ENCODE measurements at regions not wholly inside any gene's neighbourhood (a gene's known extent, or its start where the extent isn't known, plus 50 kb on each side); places are given as distances from the start of the nearest gene placed in this dataset.

DNA sequence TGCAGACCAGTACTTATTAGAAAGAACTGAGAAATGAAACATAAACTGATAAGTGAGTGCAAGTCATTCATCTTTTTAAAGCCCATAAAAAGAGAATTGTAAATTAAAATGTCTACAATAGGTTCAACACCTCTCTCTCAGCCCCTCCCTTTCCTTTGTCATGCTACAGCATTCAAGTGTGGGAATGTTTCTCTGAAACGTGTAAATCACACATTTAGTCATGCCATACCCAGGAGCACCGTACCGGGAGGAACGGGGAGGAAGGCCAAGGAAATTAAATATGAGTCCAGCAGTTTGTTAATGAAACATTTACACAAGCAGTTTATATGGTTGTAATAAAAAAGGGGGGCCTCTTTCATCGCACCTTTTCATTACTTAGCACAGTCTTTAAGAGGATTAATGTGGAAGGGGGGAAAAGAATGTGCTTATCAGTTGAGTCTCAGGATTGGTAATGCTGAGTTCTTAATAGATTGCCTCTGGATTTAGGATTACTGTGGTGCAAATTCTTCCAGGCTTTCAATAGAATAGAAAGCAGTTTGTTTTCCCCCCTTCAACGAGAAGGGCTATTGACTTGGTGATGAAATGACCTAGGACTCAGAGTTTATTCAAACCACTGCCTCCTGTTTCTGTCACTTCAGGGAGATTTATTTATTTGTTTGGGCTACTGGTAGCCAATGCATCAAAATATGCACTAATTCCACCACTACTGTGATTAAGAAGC, 176.0 kb upstream of the ZNF608 start (continued):
- no peak for TF ChIP-seq HCFC1 (IDR thresholded peaks at IDR 0.05; ENCODE audit: low read length)
- TF ChIP-seq, protein P1, sequence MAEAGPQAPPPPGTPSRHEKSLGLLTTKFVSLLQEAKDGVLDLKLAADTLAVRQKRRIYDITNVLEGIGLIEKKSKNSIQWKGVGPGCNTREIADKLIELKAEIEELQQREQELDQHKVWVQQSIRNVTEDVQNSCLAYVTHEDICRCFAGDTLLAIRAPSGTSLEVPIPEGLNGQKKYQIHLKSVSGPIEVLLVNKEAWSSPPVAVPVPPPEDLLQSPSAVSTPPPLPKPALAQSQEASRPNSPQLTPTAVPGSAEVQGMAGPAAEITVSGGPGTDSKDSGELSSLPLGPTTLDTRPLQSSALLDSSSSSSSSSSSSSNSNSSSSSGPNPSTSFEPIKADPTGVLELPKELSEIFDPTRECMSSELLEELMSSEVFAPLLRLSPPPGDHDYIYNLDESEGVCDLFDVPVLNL (IDR thresholded peaks at IDR 0.05; ENCODE audit: low read depth, low read length): no peak
- no peak for TF ChIP-seq KDM1A (IDR thresholded peaks at IDR 0.05; ENCODE audit: borderline replicate concordance)
- TF ChIP-seq LARP7 (IDR thresholded peaks at IDR 0.05): no peak
- peak; percentile 42 to 45; a peak in 2 of 4 replicates for TF ChIP-seq IKZF2 (IDR thresholded peaks at IDR 0.05)
- no peak for TF ChIP-seq SPI1 (IDR thresholded peaks at IDR 0.05; ENCODE audit: borderline replicate concordance, insufficient read depth, low read depth, low read length)
- TF ChIP-seq EZH2 (IDR thresholded peaks at IDR 0.05; ENCODE audit: borderline replicate concordance, control insufficient read depth, low read depth, low read length): no peak
- TF ChIP-seq KLF5 (IDR thresholded peaks at IDR 0.05; ENCODE audit: partially characterized antibody): no peak
- no peak for TF ChIP-seq GABPA (IDR thresholded peaks at IDR 0.05; ENCODE audit: low read depth)
- peak; percentile 47 for TF ChIP-seq IKZF1 (conservative IDR thresholded peaks at IDR 0.05)
- TF ChIP-seq PML (IDR thresholded peaks at IDR 0.05; ENCODE audit: low read length): no peak
- TF ChIP-seq ZNF24 (IDR thresholded peaks at IDR 0.05): no peak
- TF ChIP-seq, protein P2, sequence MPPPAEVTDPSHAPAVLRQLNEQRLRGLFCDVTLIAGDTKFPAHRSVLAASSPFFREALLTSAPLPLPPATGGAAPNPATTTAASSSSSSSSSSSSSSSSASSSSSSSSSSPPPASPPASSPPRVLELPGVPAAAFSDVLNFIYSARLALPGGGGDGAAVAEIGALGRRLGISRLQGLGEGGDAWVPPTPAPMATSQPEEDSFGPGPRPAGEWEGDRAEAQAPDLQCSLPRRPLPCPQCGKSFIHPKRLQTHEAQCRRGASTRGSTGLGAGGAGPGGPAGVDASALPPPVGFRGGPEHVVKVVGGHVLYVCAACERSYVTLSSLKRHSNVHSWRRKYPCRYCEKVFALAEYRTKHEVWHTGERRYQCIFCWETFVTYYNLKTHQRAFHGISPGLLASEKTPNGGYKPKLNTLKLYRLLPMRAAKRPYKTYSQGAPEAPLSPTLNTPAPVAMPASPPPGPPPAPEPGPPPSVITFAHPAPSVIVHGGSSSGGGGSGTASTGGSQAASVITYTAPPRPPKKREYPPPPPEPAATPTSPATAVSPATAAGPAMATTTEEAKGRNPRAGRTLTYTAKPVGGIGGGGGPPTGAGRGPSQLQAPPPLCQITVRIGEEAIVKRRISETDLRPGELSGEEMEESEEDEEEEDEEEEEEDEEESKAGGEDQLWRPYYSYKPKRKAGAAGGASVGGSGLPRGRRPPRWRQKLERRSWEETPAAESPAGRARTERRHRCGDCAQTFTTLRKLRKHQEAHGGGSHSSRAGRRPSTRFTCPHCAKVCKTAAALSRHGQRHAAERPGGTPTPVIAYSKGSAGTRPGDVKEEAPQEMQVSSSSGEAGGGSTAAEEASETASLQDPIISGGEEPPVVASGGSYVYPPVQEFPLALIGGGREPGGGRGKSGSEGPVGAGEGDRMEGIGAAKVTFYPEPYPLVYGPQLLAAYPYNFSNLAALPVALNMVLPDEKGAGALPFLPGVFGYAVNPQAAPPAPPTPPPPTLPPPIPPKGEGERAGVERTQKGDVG (CRISPR knock-in tag; IDR thresholded peaks at IDR 0.05): no peak
- 0 out of 2 replicates have a peak, but pooled peaks have one; percentile 11 for TF ChIP-seq CREB1 (IDR thresholded peaks at IDR 0.05; ENCODE audit: low read depth)
- no peak for TF ChIP-seq NR2C2 (IDR thresholded peaks at IDR 0.05; ENCODE audit: borderline replicate concordance, control insufficient read depth, insufficient read length, low read depth)
- TF ChIP-seq STAT3 (IDR thresholded peaks at IDR 0.05; ENCODE audit: low read depth, low read length): no peak
- TF ChIP-seq MYC (IDR thresholded peaks at IDR 0.05; ENCODE audit: insufficient read depth, insufficient read length, insufficient replicate concordance, low read length, severe bottlenecking): no peak
- TF ChIP-seq, protein P3, sequence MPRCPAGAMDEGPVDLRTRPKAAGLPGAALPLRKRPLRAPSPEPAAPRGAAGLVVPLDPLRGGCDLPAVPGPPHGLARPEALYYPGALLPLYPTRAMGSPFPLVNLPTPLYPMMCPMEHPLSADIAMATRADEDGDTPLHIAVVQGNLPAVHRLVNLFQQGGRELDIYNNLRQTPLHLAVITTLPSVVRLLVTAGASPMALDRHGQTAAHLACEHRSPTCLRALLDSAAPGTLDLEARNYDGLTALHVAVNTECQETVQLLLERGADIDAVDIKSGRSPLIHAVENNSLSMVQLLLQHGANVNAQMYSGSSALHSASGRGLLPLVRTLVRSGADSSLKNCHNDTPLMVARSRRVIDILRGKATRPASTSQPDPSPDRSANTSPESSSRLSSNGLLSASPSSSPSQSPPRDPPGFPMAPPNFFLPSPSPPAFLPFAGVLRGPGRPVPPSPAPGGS (IDR thresholded peaks at IDR 0.05; ENCODE audit: borderline replicate concordance, insufficient read depth, low read depth, low read length, poor library complexity, severe bottlenecking): peak; percentile 69
- TF ChIP-seq SP1 (IDR thresholded peaks at IDR 0.05; ENCODE audit: low read depth, low read length): no peak
- TF ChIP-seq CREM (IDR thresholded peaks at IDR 0.05; ENCODE audit: low read depth): no peak
- TF ChIP-seq NBN (IDR thresholded peaks at IDR 0.05): no peak
- TF ChIP-seq BACH1 (IDR thresholded peaks at IDR 0.05; ENCODE audit: borderline replicate concordance): no peak

Data from GM12878 (cell line).